WTC11 (cell line): ENCODE measurements at regions not wholly inside any gene's neighbourhood (a gene's known extent, or its start where the extent isn't known, plus 50 kb on each side); places are given as distances from the start of the nearest gene placed in this dataset.
A peak's percentile ranks its signal among the peaks of the same experiment; 100 is the strongest.

Experiments
- ATAC-seq: fragments of 200-7000 bp; cut with Tn5 transposase; 2 replicates; pipeline ENCODE4 v1.10.0; 2021; ENCODE audit warnings: mild to moderate bottlenecking, moderate library complexity
- CTCF ChIA-PET: fragments of 300-600 bp; sonication (Branson Sonifier 250); formaldehyde crosslinking; loops from one replicate; lab custom pipeline; 2021; ENCODE audit warnings: antibody characterized with exemption; lab: Charles Lee
- POLR2A ChIA-PET: fragments of 350-600 bp; sonication (Branson Sonifier 250); formaldehyde crosslinking; loops from one replicate; lab custom pipeline; 2021; ENCODE audit warnings: antibody characterized with exemption; lab: Charles Lee
- DNase-seq: peaks from one replicate; pipeline ENCODE4 v3.0.0; 2021; ENCODE audit warnings: low spot score
- H3K27ac Mint-ChIP-seq: 2 replicates; pipeline ENCODE4 v1.8.0; 2021; ENCODE audit warnings: mixed read lengths
- H3K27me3 Mint-ChIP-seq: 2 replicates; pipeline ENCODE4 v1.8.0; 2021; ENCODE audit warnings: low read depth, mild to moderate bottlenecking, moderate library complexity, mixed read lengths
- H3K36me3 Mint-ChIP-seq: 2 replicates; pipeline ENCODE4 v1.8.0; 2021; ENCODE audit warnings: mixed read lengths
- H3K4me1 Mint-ChIP-seq: 2 replicates; pipeline ENCODE4 v1.8.0; 2022; ENCODE audit warnings: mixed read lengths
- H3K4me3 Mint-ChIP-seq: 2 replicates; pipeline ENCODE4 v1.8.0; 2021; ENCODE audit warnings: mild to moderate bottlenecking, moderate library complexity, mixed read lengths
- H3K9me3 Mint-ChIP-seq: 2 replicates; pipeline ENCODE4 v1.8.0; 2021; ENCODE audit warnings: mixed read lengths
- ARID4B ChIP-seq: sonication (generic); formaldehyde crosslinking; IDR thresholded peaks from 2 replicates; pipeline ENCODE4 v1.8.0; 2023; ENCODE audit warnings: missing genetic modification reagents, mild to moderate bottlenecking, borderline replicate concordance
- E2F1 ChIP-seq: sonication (generic); formaldehyde crosslinking; IDR thresholded peaks from 2 replicates; pipeline ENCODE4 v1.8.0; 2022; ENCODE audit warnings: mild to moderate bottlenecking, missing genetic modification reagents
- ETV6 ChIP-seq: sonication (generic); formaldehyde crosslinking; IDR thresholded peaks from 2 replicates; pipeline ENCODE4 v1.8.1; 2022; ENCODE audit warnings: mild to moderate bottlenecking, missing genetic modification reagents
- FOXK1 ChIP-seq: sonication (generic); formaldehyde crosslinking; IDR thresholded peaks from 2 replicates; pipeline ENCODE4 v1.8.0; 2022; ENCODE audit warnings: mild to moderate bottlenecking, moderate library complexity, missing genetic modification reagents
- FOXP1 ChIP-seq: sonication (generic); formaldehyde crosslinking; IDR thresholded peaks from 2 replicates; pipeline ENCODE4 v1.8.0; 2022; ENCODE audit warnings: missing genetic modification reagents, mild to moderate bottlenecking, moderate library complexity, borderline replicate concordance
- GTF2I ChIP-seq: fragments of 250-450 bp; sonication (Bioruptor Pico); conservative IDR thresholded peaks from 2 replicates; pipeline ENCODE4 v1.4.0; 2021; ENCODE audit warnings: mild to moderate bottlenecking
- IRF1 ChIP-seq: sonication (generic); formaldehyde crosslinking; IDR thresholded peaks from 2 replicates; pipeline ENCODE4 v1.8.0; 2023; ENCODE audit warnings: missing genetic modification reagents
- MYBL2 ChIP-seq: sonication (generic); formaldehyde crosslinking; IDR thresholded peaks from 2 replicates; pipeline ENCODE4 v1.8.1; 2023; ENCODE audit warnings: mild to moderate bottlenecking, moderate library complexity, missing genetic modification reagents
- NFE2L1 ChIP-seq: sonication (generic); formaldehyde crosslinking; IDR thresholded peaks from 2 replicates; pipeline ENCODE4 v1.8.1; 2023; ENCODE audit warnings: missing genetic modification reagents
- OVOL2 ChIP-seq: fragments of 250-450 bp; sonication (Bioruptor Pico); IDR thresholded peaks from 2 replicates; pipeline ENCODE4 v1.9.0; 2021; ENCODE audit warnings: mild to moderate bottlenecking, borderline replicate concordance
- PREB ChIP-seq: sonication (generic); formaldehyde crosslinking; IDR thresholded peaks from 2 replicates; pipeline ENCODE4 v1.8.1; 2022; ENCODE audit warnings: mild to moderate bottlenecking, missing genetic modification reagents, moderate library complexity, borderline replicate concordance
- PRRX2 ChIP-seq: fragments of 250-450 bp; sonication (Bioruptor Pico); IDR thresholded peaks from 2 replicates; pipeline ENCODE4 v1.8.0; 2021; ENCODE audit warnings: mild to moderate bottlenecking
- SP1 ChIP-seq: sonication (generic); formaldehyde crosslinking; conservative IDR thresholded peaks from 2 replicates; pipeline ENCODE4 v1.8.1; 2022; ENCODE audit warnings: missing genetic modification reagents
- TCF7 ChIP-seq: sonication (generic); formaldehyde crosslinking; IDR thresholded peaks from 2 replicates; pipeline ENCODE4 v1.8.0; 2022; ENCODE audit warnings: mild to moderate bottlenecking, low read depth, missing genetic modification reagents, moderate library complexity
- TEAD1 ChIP-seq: sonication (generic); formaldehyde crosslinking; IDR thresholded peaks from 2 replicates; pipeline ENCODE4 v1.8.0; 2022; ENCODE audit warnings: mild to moderate bottlenecking, missing genetic modification reagents
- TP53 ChIP-seq: sonication (generic); formaldehyde crosslinking; IDR thresholded peaks from 2 replicates; pipeline ENCODE4 v1.8.1; 2023; ENCODE audit warnings: mild to moderate bottlenecking, missing genetic modification reagents
- USF2 ChIP-seq: sonication (generic); formaldehyde crosslinking; IDR thresholded peaks from 2 replicates; pipeline ENCODE4 v1.8.1; 2023; ENCODE audit warnings: mild to moderate bottlenecking, missing genetic modification reagents, moderate library complexity
- ZBTB21 ChIP-seq: sonication (generic); formaldehyde crosslinking; IDR thresholded peaks from 2 replicates; pipeline ENCODE4 v1.8.1; 2023; ENCODE audit warnings: mild to moderate bottlenecking, missing genetic modification reagents, borderline replicate concordance
- ZNF121 ChIP-seq: sonication (generic); formaldehyde crosslinking; IDR thresholded peaks from 2 replicates; pipeline ENCODE4 v1.8.0; 2023; ENCODE audit warnings: missing genetic modification reagents
- ZNF281 ChIP-seq: sonication (generic); formaldehyde crosslinking; IDR thresholded peaks from 2 replicates; pipeline ENCODE4 v1.8.0; 2023; ENCODE audit warnings: mild to moderate bottlenecking, missing genetic modification reagents
- ZNF396 ChIP-seq: fragments of 250-450 bp; sonication (Bioruptor Pico); IDR thresholded peaks from 2 replicates; pipeline ENCODE4 v1.8.0; 2021; ENCODE audit warnings: mild to moderate bottlenecking, moderate library complexity, borderline replicate concordance
- ZNF425 ChIP-seq: fragments of 250-450 bp; sonication (Bioruptor Pico); conservative IDR thresholded peaks from 2 replicates; pipeline ENCODE4 v1.9.0; 2021; ENCODE audit warnings: mild to moderate bottlenecking
- ZNF512 ChIP-seq: sonication (generic); formaldehyde crosslinking; IDR thresholded peaks from 2 replicates; pipeline ENCODE4 v1.8.1; 2022; ENCODE audit warnings: missing genetic modification reagents, borderline replicate concordance

GRCh38 chr12:114286145-114286544 is 119.8 kb downstream of the TBX5 start (continued):
- TF ChIP-seq ZNF281 (CRISPR knock-in tag) (no peak), ZNF512 (CRISPR knock-in tag) (0 out of 2 replicates have a peak, but pooled peaks have one; percentile 12), PREB (no peak), ZNF425 (CRISPR knock-in tag) (no peak), TP53 (no peak), GTF2I (CRISPR knock-in tag) (no peak), FOXK1 (CRISPR knock-in tag) (no peak), IRF1 (no peak), SP1 (CRISPR knock-in tag) (0 out of 2 replicates have a peak, but pooled peaks have one; percentile 22), TCF7 (CRISPR knock-in tag) (no peak), ZBTB21 (no peak), ZNF121 (CRISPR knock-in tag) (no peak), PRRX2 (CRISPR knock-in tag) (no peak), NFE2L1 (CRISPR knock-in tag) (0 out of 2 replicates have a peak, but pooled peaks have one; percentile 22), TEAD1 (peak; percentile 50; the same call in 1 of the 2 replicates), FOXP1 (CRISPR knock-in tag) (no peak), MYBL2 (CRISPR knock-in tag) (no peak)
- TF ChIP-seq, all 79 proteins: peak for 5

- peak; percentile 63 for ATAC-seq
- H3K4me3 Mint-ChIP-seq, result no peak overlapping the region
- ChIA-PET CTCF (interaction anchor here (1.1 to 1.7 kb wide), 2 partner anchors 14 to 17 kb away, joined by 5 read pairs; no protein-coding TSS in a partner anchor), POLR2A (no interaction called here)
- no peaks in the 10 kb centered on the region for H3K36me3 Mint-ChIP-seq
- H3K27me3 Mint-ChIP-seq, result no peaks in the 10 kb centered on the region
- no peak for DNase-seq
- peaks cover 63% of the 10 kb centered on the region for H3K4me1 Mint-ChIP-seq
- peak overlapping the region; percentile 70 for H3K27ac Mint-ChIP-seq
- no peaks in the 10 kb centered on the region for H3K9me3 Mint-ChIP-seq
- no peak for TF ChIP-seq TEAD1
- no peak for TF ChIP-seq OVOL2 (CRISPR knock-in tag)
- no peak for TF ChIP-seq E2F1
- TF ChIP-seq MYBL2 (CRISPR knock-in tag), result no peak
- no peak for TF ChIP-seq ZNF396 (CRISPR knock-in tag)
- no peak for TF ChIP-seq ETV6 (CRISPR knock-in tag)
- no peak for TF ChIP-seq USF2 (CRISPR knock-in tag)
- no peak for TF ChIP-seq SP1 (CRISPR knock-in tag)
- TF ChIP-seq ARID4B (CRISPR knock-in tag), result no peak
Observed at GRCh38 chr12:114285554-114285953, 120.4 kb downstream of the TBX5 start.
